Mammary epithelial cell (primary cell): ENCODE measurements at regions not wholly inside any gene's neighbourhood (a gene's known extent, or its start where the extent isn't known, plus 50 kb on each side); places are given as distances from the start of the nearest gene placed in this dataset.

Source experiments
- EZH2 ChIP-seq: IDR thresholded peaks from 2 replicates; pipeline ENCODE4 v1.6.1; 2012; ENCODE audit warnings: low read length, inconsistent platforms, borderline replicate concordance
- TF ChIP-seq, protein P1 (sequence below), 2 donors: IDR thresholded peaks in 1 of 2; conservative IDR thresholded peaks in 1 of 2; 2 replicates each; pipeline ENCODE4 v1.5.1; 2011 to 2012; ENCODE audit warnings: inconsistent platforms in 2 of 2, low read length in 2 of 2, mild to moderate bottlenecking in 2 of 2, control low read depth in 1 of 2, low read depth in 1 of 2; ENCODE audit not compliant: insufficient read depth in 1 of 2; ENCODE audit errors: extremely low read depth in 1 of 2

DNA sequence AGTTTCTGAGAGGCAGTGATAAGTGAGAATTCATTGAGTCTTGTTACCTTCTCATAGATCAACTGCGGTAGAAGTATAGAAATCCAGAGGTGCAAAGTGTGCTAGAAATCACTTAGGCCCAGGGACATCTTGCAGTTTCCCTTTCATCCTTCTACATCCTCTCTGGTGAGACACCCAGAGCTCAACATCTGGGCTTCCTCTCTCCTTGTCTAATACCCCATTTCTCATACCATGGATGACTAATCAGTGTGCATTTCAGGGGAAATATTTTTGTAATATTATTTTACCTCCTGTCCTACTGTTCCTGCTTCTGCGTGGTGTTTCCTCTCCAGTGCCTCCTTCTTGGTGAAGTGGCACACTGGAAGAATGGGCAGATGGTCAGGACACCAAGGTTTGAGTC lies 322.4 kb downstream of the TFAP2B start:
- TF ChIP-seq, protein P1, sequence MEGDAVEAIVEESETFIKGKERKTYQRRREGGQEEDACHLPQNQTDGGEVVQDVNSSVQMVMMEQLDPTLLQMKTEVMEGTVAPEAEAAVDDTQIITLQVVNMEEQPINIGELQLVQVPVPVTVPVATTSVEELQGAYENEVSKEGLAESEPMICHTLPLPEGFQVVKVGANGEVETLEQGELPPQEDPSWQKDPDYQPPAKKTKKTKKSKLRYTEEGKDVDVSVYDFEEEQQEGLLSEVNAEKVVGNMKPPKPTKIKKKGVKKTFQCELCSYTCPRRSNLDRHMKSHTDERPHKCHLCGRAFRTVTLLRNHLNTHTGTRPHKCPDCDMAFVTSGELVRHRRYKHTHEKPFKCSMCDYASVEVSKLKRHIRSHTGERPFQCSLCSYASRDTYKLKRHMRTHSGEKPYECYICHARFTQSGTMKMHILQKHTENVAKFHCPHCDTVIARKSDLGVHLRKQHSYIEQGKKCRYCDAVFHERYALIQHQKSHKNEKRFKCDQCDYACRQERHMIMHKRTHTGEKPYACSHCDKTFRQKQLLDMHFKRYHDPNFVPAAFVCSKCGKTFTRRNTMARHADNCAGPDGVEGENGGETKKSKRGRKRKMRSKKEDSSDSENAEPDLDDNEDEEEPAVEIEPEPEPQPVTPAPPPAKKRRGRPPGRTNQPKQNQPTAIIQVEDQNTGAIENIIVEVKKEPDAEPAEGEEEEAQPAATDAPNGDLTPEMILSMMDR (conservative IDR thresholded peaks at IDR 0.05 in 1 of 2, IDR thresholded peaks at IDR 0.05 in 1 of 2; ENCODE audit: extremely low read depth in 1 of 2, insufficient read depth in 1 of 2, low read depth in 1 of 2, low read length in 2 of 2): no peak
- TF ChIP-seq EZH2: no peak
